ENCODE measurements at regions not wholly inside any gene's neighbourhood (a gene's known extent, or its start where the extent isn't known, plus 50 kb on each side); places are given as distances from the start of the nearest gene placed in this dataset.
"Not testable (repeated sequence)": the region's sequence is repeated elsewhere in the genome, so short reads cannot be mapped to it uniquely, and the experiment has no call there.

- DNase-seq, result no peak
Measured at GRCh38 chr4:18180892-18181291, 159.3 kb upstream of the LCORL start.

- DNase-seq, result no peak
Measured at GRCh38 chr4:18180122-18180521, 158.6 kb upstream of the LCORL start.

- no peak for DNase-seq
Measured at GRCh38 chr4:18171896-18172295, 150.3 kb upstream of the LCORL start.

- DNase-seq, result no peak
Measured at GRCh38 chr4:18167831-18168230, 146.3 kb upstream of the LCORL start.

DNA sequence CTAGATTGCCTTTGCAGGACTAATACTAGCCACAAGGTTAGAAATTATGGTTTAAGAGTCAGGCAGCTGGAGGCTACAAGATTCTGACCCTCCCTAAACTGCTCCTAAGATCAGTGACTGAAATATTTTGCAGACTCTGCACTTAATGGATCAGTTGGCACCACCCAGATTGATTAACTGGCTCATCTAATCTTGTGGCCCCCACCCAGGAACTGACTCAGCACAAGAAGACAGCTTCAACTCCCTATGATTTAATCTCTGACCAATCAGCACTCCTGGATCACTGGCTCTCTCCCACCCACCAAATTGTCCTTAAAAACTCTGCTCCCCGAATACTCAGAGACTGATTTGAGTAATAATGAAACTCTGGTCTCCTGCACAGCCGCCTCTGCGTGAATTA, 145.4 kb upstream of the LCORL start:
- DNase-seq, result no peak

DNA sequence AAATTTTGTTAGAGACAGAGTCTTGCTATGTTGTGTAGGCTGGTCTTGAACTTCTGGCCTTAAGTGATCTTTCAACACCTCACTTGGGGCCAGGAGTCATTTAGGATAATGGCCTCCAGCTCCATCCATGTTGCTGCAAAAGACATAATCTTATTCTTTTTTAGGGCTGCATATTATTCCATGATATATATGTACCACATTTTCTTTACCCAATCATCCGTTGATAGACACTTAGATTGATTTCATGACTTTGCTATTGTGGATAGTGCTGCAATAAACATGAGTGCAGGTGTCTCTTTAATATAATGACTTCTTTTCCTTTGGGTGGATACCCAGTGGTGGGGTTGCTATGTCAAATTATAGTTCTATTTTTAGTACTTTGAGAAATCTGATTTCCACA, 140.9 kb upstream of the LCORL start:
- DNase-seq, result no peak

- DNase-seq, result not testable (repeated sequence)
Measured at GRCh38 chr4:18159117-18159912, 137.8 kb upstream of the LCORL start.

DNA sequence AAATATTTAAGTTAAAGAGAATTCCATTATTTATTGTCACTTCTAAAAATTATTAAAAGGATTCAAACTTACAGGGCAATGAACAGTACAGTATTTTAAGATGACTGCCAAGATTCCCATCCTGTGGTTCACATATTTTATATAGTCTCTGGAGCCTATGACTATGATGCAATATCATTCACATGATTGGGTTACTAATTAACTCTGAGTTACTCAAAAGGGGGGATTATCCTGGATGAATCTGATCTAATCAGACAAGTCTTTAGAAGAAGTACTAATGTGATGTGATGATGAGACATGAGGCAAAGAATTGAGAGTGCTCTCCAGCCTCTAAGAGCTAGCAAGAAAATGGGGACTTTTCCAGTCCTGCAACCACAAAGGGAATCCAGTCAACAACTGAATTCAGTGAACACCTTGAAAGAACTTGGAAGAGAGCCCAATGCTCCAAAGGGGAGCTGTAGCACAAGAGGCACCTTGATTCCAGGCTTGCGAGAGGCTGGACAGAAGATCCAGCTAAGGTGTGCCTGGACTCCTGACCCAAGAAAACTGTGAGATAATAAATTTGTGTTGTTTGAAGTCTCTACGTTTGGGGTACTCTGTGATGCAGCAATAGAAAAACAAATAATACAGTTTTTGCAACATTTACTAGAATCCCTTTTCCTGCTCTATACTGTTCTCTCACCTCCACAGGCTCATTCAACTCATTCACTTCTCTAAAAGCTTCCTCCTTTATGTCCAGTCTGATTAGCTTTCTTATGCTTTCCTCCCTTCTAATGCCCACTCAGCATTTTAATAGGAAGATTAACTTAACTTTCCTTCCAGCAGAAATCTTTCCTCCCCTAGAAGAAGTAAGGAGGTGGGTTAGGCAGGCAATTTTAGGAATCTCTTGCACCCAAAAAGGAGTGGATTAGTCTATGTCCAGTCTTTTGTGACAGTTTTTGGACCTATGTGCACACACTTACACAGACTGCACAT, 133.8 kb upstream of the LCORL start:
- DNase-seq, result no peak

DNA sequence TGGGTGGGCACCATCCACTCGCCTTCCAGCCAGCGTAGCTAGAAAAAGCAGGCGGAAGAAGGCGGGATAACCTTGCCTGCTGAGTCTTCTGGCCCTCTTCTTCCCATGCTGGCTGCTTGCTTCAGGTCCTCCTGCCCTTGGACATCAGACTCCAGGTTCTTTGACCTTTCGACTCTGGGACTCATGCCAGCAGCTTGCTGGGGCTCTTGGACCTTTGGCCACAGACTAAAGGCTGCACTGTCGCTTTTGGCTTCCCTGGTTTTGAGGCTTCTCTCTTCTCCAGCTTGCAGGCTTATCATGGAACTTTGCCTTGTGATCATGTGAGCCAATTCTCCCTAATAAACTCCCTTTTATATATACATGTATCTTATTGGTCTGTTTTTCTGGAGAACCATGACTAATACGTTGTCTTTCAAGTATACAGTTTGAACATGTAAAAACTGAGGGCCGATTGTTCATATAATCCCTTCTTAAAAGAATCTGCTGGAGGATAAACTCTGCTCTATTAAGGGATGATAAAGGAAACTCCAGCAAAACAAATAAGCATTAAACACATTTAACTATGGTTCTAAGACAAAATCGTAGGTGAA, 116.6 kb upstream of the LCORL start:
- no peak for DNase-seq

GRCh38 chr4:18134111-18134510, 112.6 kb upstream of the LCORL start:
- no peak for DNase-seq

GRCh38 chr4:18130256-18130655, 108.7 kb upstream of the LCORL start:
- DNase-seq, result no peak

GRCh38 chr4:18128241-18128640, 106.7 kb upstream of the LCORL start:
- DNase-seq, result no peak

DNA sequence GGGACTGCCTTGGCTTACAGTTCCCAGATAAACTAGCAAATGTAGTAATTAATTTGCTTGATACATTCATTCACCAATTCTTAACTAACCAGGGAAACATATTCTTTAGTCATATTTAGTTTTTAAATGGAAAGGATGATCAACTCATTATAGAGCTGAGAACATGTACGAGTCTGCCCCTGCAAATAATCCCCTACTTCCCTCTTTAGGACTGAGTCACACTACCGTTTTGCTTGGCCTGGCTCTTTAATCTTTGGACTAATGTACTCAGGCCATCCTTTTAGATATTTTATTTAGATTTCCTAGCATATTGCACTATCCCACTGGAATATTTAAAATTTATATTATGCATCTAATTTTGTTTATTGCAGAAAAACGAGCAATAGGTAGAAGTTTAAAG, 105.5 kb upstream of the LCORL start:
- DNase-seq, result no peak

GRCh38 chr4:18113710-18114331, 92.3 kb upstream of the LCORL start:
- DNase-seq, result no peak

GRCh38 chr4:18111081-18111480, 89.5 kb upstream of the LCORL start:
- DNase-seq, result no peak

GRCh38 chr4:18110099-18110498, 88.5 kb upstream of the LCORL start:
- no peak for DNase-seq

GRCh38 chr4:18109676-18110075, 88.1 kb upstream of the LCORL start:
- no peak for DNase-seq

DNA sequence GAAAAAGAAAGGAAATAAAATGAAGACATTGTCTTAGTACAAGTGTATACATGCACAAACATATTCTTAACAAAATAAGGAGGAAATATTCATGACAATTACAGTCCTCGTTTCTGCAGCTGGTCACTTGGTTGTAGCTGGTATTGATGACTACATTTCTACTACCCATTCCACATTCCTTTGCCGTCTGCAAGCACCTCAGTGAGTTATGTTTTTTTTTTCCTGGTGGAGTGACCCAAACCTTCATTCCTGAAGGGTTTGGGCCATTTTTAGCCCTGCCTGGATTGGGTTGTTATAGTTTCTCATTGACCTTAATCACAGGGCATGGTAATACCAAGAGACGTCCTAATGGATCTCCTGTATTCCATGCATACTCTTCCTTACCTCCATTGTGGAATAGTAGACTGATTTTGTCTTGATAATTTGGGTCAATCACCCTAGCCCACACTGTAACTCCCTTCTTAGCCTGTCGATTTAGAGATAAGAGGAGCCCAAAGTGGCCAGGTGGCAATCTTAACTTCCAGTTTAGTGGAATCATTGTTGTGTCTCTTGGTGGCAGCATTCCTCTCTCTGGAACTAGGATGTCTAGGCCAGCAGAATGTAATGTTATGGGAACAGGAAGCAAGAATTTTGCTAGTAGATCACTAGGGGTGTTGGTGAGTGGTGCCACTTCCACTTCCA, 86.4 kb upstream of the LCORL start:
- not testable (repeated sequence) for DNase-seq

- no peak for DNase-seq
Measured at GRCh38 chr4:18106620-18107019, 85.1 kb upstream of the LCORL start.

GRCh38 chr4:18105030-18106011, 83.8 kb upstream of the LCORL start:
- no peak for DNase-seq

Data from NCI-H146 (cell line).